Muscle of leg (tissue), 3 donors: ENCODE measurements at regions not wholly inside any gene's neighbourhood (a gene's known extent, or its start where the extent isn't known, plus 50 kb on each side); places are given as distances from the start of the nearest gene placed in this dataset.
A peak's percentile ranks its signal among the peaks of the same experiment; 100 is the strongest.

ENCODE experiments used
- DNase-seq: peaks from one replicate; pipeline ENCODE4 v3.0.0; 2013
- H3K27ac ChIP-seq: one replicate; pipeline ENCODE4 v1.5.1; 2013; ENCODE audit warnings: mild to moderate bottlenecking, low read length, control low read depth
- H3K27me3 ChIP-seq: one replicate; pipeline ENCODE4 v1.6.1; 2013; ENCODE audit warnings: low read length; ENCODE audit not compliant: control insufficient read depth, insufficient read depth
- H3K36me3 ChIP-seq: one replicate; pipeline ENCODE4 v1.6.1; 2013; ENCODE audit warnings: low read length; ENCODE audit not compliant: control insufficient read depth, insufficient read depth
- H3K4me1 ChIP-seq: one replicate; pipeline ENCODE4 v1.6.1; 2013; ENCODE audit warnings: low read length; ENCODE audit not compliant: control insufficient read depth, insufficient read depth
- H3K4me3 ChIP-seq: one replicate; pipeline ENCODE4 v1.5.1; 2013; ENCODE audit warnings: low read length, control low read depth
- H3K9me3 ChIP-seq: replicated peaks from 2 replicates; pipeline ENCODE4 v1.6.1; 2013; ENCODE audit warnings: low read depth, low read length; ENCODE audit not compliant: control insufficient read depth
- WGBS: methylation state at CpG from one replicate; pipeline ENCODE4 v1.1.5; 2013; ENCODE audit warnings: missing lambda C conversion rate; ENCODE audit not compliant: insufficient coverage; 5-methylcytosine and 5-hydroxymethylcytosine counted together

- no peak overlapping the region for H3K27ac ChIP-seq
- no peak overlapping the region for H3K4me3 ChIP-seq
- no peaks in the 10 kb centered on the region for H3K36me3 ChIP-seq
- peak; percentile 39 for DNase-seq
- no peaks in the 10 kb centered on the region for H3K9me3 ChIP-seq
- WGBS: 73% methylated on average over 9 of the region's 15 CpGs
- peaks cover 3% of the 10 kb centered on the region for H3K4me1 ChIP-seq
- H3K27me3 ChIP-seq: peaks cover 4% of the 10 kb centered on the region
Observed at GRCh38 chr9:16268067-16268881, 602.2 kb downstream of the BNC2 start.

- no peaks in the 10 kb centered on the region for H3K27me3 ChIP-seq
- WGBS: 78% methylated on average over 6 of the region's 9 CpGs
- no peak overlapping the region for H3K27ac ChIP-seq
- no peak for DNase-seq
- H3K9me3 ChIP-seq: no peaks in the 10 kb centered on the region
- H3K4me3 ChIP-seq: no peak overlapping the region
- peaks cover 5% of the 10 kb centered on the region for H3K4me1 ChIP-seq
- H3K36me3 ChIP-seq: no peaks in the 10 kb centered on the region
Observed at GRCh38 chr9:16271967-16272366, 598.5 kb downstream of the BNC2 start.

GRCh38 chr9:16272776-16273175 lies 597.7 kb downstream of the BNC2 start:
- Histone ChIP-seq H3K4me1 (peaks cover 5% of the 10 kb centered on the region), H3K4me3 (no peak overlapping the region), H3K36me3 (no peaks in the 10 kb centered on the region), H3K27ac (no peak overlapping the region), H3K9me3 (no peaks in the 10 kb centered on the region), H3K27me3 (no peaks in the 10 kb centered on the region)
- 91% methylated on average over 5 of the region's 8 CpGs for WGBS
- peak; percentile 39 for DNase-seq

GRCh38 chr9:16275795-16276624 lies 594.5 kb downstream of the BNC2 start:
- peak; percentile 60 for DNase-seq
- Histone ChIP-seq H3K36me3 (no peaks in the 10 kb centered on the region), H3K4me3 (no peak overlapping the region), H3K9me3 (no peaks in the 10 kb centered on the region), H3K27ac (no peak overlapping the region), H3K27me3 (no peaks in the 10 kb centered on the region), H3K4me1 (peaks cover 13% of the 10 kb centered on the region)
- 100% methylated on average over 3 of the region's 15 CpGs for WGBS

- DNase-seq: no peak
- Histone ChIP-seq H3K36me3 (no peaks in the 10 kb centered on the region), H3K4me3 (no peak overlapping the region)
Observed at GRCh38 chr9:16276866-16277265, 593.6 kb downstream of the BNC2 start.

GRCh38 chr9:16277471-16277960 lies 593.0 kb downstream of the BNC2 start:
- H3K4me1 ChIP-seq: peaks cover 12% of the 10 kb centered on the region
- no peak overlapping the region for H3K27ac ChIP-seq
- no peak overlapping the region for H3K4me3 ChIP-seq
- no peaks in the 10 kb centered on the region for H3K36me3 ChIP-seq
- 85% methylated on average over 6 of the region's 8 CpGs for WGBS
- no peaks in the 10 kb centered on the region for H3K27me3 ChIP-seq
- DNase-seq: no peak
- H3K9me3 ChIP-seq: no peaks in the 10 kb centered on the region

More at GRCh38 chr9:16276866-16277265, 593.6 kb downstream of the BNC2 start:
- Histone ChIP-seq H3K4me1 (peaks cover 13% of the 10 kb centered on the region), H3K27me3 (no peaks in the 10 kb centered on the region), H3K9me3 (no peaks in the 10 kb centered on the region), H3K27ac (no peak overlapping the region)
- whole genome bisulfite sequencing: 60% methylated on average over 6 of the region's 8 CpGs

GRCh38 chr9:16278326-16278999 lies 592.0 kb downstream of the BNC2 start:
- DNase-seq: peak; percentile 79
- H3K27ac ChIP-seq: no peak overlapping the region
- WGBS: 69% methylated on average over 6 of the region's 13 CpGs

GRCh38 chr9:16281707-16282106 lies 588.8 kb downstream of the BNC2 start:
- H3K4me3 ChIP-seq: no peak overlapping the region
- H3K4me1 ChIP-seq: peaks cover 8% of the 10 kb centered on the region
- DNase-seq: no peak
- H3K27ac ChIP-seq: no peak overlapping the region
- 92% methylated on average over 5 of the region's 5 CpGs for WGBS
- peaks cover 5% of the 10 kb centered on the region for H3K9me3 ChIP-seq
- H3K27me3 ChIP-seq: no peaks in the 10 kb centered on the region
- H3K36me3 ChIP-seq: no peaks in the 10 kb centered on the region

More at GRCh38 chr9:16278326-16278999, 592.0 kb downstream of the BNC2 start:
- Histone ChIP-seq H3K27me3 (no peaks in the 10 kb centered on the region), H3K4me1 (peaks cover 10% of the 10 kb centered on the region), H3K4me3 (no peak overlapping the region), H3K9me3 (no peaks in the 10 kb centered on the region), H3K36me3 (no peaks in the 10 kb centered on the region)

- H3K4me3 ChIP-seq: no peak overlapping the region
- H3K9me3 ChIP-seq: peaks cover 5% of the 10 kb centered on the region
- DNase-seq: no peak
- WGBS: 85% methylated on average over 2 of the region's 2 CpGs
- peaks cover 8% of the 10 kb centered on the region for H3K4me1 ChIP-seq
- no peak overlapping the region for H3K27ac ChIP-seq
- no peaks in the 10 kb centered on the region for H3K27me3 ChIP-seq
- no peaks in the 10 kb centered on the region for H3K36me3 ChIP-seq
Observed at GRCh38 chr9:16282216-16282615, 588.3 kb downstream of the BNC2 start.

GRCh38 chr9:16282718-16283117 lies 587.8 kb downstream of the BNC2 start:
- Histone ChIP-seq H3K27me3 (no peaks in the 10 kb centered on the region), H3K9me3 (peaks cover 5% of the 10 kb centered on the region), H3K4me3 (no peak overlapping the region), H3K4me1 (peaks cover 8% of the 10 kb centered on the region), H3K36me3 (no peaks in the 10 kb centered on the region), H3K27ac (no peak overlapping the region)
- 90% methylated on average over 1 of the region's 9 CpGs for WGBS
- DNase-seq: no peak
